ENCODE measurements at regions not wholly inside any gene's neighbourhood (a gene's known extent, or its start where the extent isn't known, plus 50 kb on each side); places are given as distances from the start of the nearest gene placed in this dataset.

DNA sequence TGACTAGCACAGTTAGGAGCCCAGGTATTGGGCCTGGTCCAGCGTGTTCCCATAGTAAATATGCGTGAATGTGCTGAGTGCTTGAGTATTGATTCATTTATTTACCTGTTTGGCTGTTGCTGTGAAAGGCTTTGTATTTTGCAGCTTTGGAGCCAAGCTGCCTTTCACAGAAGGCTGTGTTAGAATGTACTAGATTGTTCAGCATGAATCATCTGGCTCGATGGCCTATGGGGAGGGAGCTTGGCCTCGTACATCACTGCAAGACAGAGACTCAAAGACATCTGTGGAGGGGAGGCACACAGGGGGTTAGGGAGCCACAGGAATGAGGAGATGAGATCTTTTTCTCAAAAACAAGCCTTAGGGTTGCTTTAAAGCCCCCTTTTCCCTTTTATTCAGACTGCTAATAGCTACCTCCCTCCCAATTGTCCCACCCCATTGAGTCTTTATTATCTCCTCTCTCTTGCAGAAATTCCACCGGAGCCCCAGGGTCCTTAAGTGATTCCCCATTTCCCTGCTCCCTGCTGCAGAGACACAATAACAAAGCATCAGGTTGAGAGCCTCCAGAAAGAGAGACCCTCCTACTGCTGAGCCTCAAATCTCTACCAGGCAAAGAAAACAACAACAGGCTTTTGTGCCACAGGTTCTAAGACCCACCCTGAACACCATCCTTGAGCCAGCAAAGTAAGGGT is 307.2 kb downstream of the ABCC12 start:
- TF ChIP-seq, protein P1, sequence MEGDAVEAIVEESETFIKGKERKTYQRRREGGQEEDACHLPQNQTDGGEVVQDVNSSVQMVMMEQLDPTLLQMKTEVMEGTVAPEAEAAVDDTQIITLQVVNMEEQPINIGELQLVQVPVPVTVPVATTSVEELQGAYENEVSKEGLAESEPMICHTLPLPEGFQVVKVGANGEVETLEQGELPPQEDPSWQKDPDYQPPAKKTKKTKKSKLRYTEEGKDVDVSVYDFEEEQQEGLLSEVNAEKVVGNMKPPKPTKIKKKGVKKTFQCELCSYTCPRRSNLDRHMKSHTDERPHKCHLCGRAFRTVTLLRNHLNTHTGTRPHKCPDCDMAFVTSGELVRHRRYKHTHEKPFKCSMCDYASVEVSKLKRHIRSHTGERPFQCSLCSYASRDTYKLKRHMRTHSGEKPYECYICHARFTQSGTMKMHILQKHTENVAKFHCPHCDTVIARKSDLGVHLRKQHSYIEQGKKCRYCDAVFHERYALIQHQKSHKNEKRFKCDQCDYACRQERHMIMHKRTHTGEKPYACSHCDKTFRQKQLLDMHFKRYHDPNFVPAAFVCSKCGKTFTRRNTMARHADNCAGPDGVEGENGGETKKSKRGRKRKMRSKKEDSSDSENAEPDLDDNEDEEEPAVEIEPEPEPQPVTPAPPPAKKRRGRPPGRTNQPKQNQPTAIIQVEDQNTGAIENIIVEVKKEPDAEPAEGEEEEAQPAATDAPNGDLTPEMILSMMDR (IDR thresholded peaks at IDR 0.05 in 4 of 5, conservative IDR thresholded peaks at IDR 0.05 in 1 of 5): no peak
- no peak for TF ChIP-seq POLR2A (IDR thresholded peaks at IDR 0.05)

All from gastrocnemius medialis (tissue), 4 donors.